H1 (cell line): ENCODE measurements at regions not wholly inside any gene's neighbourhood (a gene's known extent, or its start where the extent isn't known, plus 50 kb on each side); places are given as distances from the start of the nearest gene placed in this dataset.

Experiments
- KDM5A ChIP-seq: fragments of 200-600 bp; IDR thresholded peaks from 2 replicates; pipeline ENCODE4 v1.7.1; 2012; ENCODE audit warnings: mild to moderate bottlenecking, low read length, inconsistent platforms, mixed read lengths
- TAF1 ChIP-seq: IDR thresholded peaks from 2 replicates; pipeline ENCODE4 v1.6.1; 2011; ENCODE audit warnings: mild to moderate bottlenecking, low read depth, low read length

DNA sequence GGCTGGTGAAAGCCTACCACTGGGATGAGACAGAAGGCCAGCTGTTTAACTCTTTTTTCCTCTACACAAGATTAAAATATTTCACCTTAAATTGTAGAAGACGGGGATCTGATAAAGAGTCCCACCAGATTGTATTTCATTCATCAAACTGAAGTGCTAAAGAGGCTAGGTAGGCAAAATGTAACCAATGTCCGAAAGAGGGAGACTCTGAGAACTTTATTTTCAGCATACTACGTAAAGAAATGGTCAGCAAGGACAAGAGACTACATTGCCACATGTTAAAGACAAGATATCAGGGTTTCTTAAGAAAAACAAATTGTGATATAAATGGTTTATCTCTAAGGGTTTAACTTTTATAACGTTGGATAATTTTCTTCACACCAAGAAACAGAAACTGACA lies 71.6 kb upstream of the INPP4B start (continued):
- TF ChIP-seq TAF1 (no peak), KDM5A (no peak)
- TF ChIP-seq, all 59 proteins: peak for 0
